Suprapubic skin (tissue), 2 donors: ENCODE measurements at regions not wholly inside any gene's neighbourhood (a gene's known extent, or its start where the extent isn't known, plus 50 kb on each side); places are given as distances from the start of the nearest gene placed in this dataset.

ENCODE experiments used
- EP300 ChIP-seq: sonication (generic); formaldehyde crosslinking; IDR thresholded peaks from one replicate; pipeline ENCODE4 v1.6.1; 2017; ENCODE audit warnings: antibody characterized with exemption
- POLR2A ChIP-seq, 2 donors: fragments of 450-650 bp; IDR thresholded peaks; one replicate each; pipeline ENCODE4 v1.6.1; 2017; ENCODE audit warnings: antibody characterized with exemption in 2 of 2, mild to moderate bottlenecking in 2 of 2, moderate library complexity in 2 of 2

DNA sequence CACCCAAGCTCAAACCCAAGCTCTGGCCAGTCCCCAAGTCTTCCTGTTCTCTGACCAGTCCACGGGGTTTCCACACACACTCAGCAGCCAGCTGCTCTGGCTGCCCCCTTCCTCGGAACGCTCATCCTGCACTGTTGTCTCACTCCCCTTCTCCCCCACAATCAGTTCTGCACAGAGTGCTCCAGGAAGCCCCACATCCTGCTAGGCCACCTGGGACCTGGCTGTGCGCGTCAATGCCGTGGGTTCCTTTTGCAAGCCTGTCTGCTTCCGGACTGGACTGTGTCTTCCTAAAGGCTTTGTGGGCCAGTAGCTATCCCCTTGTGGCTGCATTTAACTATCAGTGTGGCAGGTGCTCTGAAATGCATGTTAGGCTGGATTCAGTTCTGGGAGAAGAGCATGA is 605.0 kb upstream of the RAB6C start:
- no peak for TF ChIP-seq POLR2A (IDR thresholded peaks at IDR 0.05)
- TF ChIP-seq EP300, result no peak
